Psoas muscle (tissue), 7 donors: ENCODE measurements at regions not wholly inside any gene's neighbourhood (a gene's known extent, or its start where the extent isn't known, plus 50 kb on each side); places are given as distances from the start of the nearest gene placed in this dataset.

Source experiments
- ATAC-seq, 4 donors: fragments of 200-7000 bp; cut with Tn5 transposase; one replicate each; pipeline ENCODE4 v1.9.1; 2020; ENCODE audit warnings: moderate library complexity in 3 of 4, mild to moderate bottlenecking in 2 of 4
- DNase-seq, 2 donors: peaks; one replicate each; pipeline ENCODE4 v3.0.0-alpha.2; 2020
- H3K27ac ChIP-seq: fragments of 200-600 bp; one replicate; pipeline ENCODE4 v1.8.0; 2022
- H3K27me3 ChIP-seq, 3 donors: fragments of 200-600 bp in 1 of 3; one replicate each; pipeline versions ENCODE4 v1.6.1 to v1.8.0; 2013 to 2022; ENCODE audit warnings: low read length in 2 of 3, mild to moderate bottlenecking in 2 of 3, moderate library complexity in 1 of 3; ENCODE audit not compliant: insufficient read depth in 3 of 3
- H3K36me3 ChIP-seq, 2 donors: fragments of 200-600 bp in 1 of 2; one replicate each; pipeline versions ENCODE4 v1.6.1 to v1.8.0; 2013 to 2022; ENCODE audit warnings: low read depth in 1 of 2, mild to moderate bottlenecking in 1 of 2, moderate library complexity in 1 of 2; ENCODE audit not compliant: insufficient read depth in 1 of 2
- H3K4me1 ChIP-seq: fragments of 200-600 bp; one replicate; pipeline ENCODE4 v1.8.0; 2022
- H3K4me3 ChIP-seq: fragments of 200-600 bp; one replicate; pipeline ENCODE4 v1.8.0; 2022; ENCODE audit warnings: mild to moderate bottlenecking
- H3K9me3 ChIP-seq: fragments of 200-600 bp; one replicate; pipeline ENCODE4 v1.8.0; 2022
- WGBS, 3 donors: extraction: QIAGEN DNeasy Blood & Tissue Kit; methylation state at CpG; one replicate each; pipeline versions ENCODE4 v1.1.6 to v1.1.7; 2013; 5-methylcytosine and 5-hydroxymethylcytosine counted together
- intact Hi-C, 2 donors: fragments of 100-400 bp; cut with DNase I; formaldehyde crosslinking; loops; one replicate each; pipeline versions ENCODE4 v1.11.0 to v1.14.2; 2022
- TF ChIP-seq, protein P1 (sequence below): fragments of 200-600 bp; IDR thresholded peaks from one replicate; pipeline ENCODE4 v1.8.0; 2022; ENCODE audit warnings: antibody characterized with exemption
- donor health status: healthy with polysubstance abuse.
- donor health status: DM: no; HTN: no; CAD: no; lungs with moderate emphysema.
- donor health status: Bipolar disorder and iron deficiency.
- donor health status: healthy.
- donor health status: DM: yes; HTN: yes; CAD: no.
- donor health status: DM: no; HTN: no; CAD: no.
- donor health status: DM: yes; HTN: yes; CAD: no.

DNA sequence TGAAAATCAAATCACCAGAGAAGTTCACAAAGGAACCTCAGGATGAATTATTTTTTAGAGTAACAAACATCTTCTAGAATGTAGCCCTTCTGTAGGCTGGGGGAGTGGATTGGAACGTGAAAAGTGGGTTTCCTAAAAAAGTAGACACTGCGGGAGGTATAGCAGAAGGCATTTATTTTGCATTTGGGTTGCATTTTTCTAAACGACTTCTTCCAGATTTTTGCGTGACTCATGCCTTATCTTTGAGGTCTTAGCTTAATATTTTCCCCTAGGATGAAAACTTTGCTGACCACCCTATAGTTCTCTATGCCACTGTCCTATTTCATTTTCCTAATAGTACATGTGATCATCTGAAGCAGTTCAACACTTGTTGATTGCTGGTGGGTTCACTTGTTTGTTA is 112.7 kb upstream of the JCAD start:
- intact Hi-C loops = no loop called here
- Histone ChIP-seq H3K27ac (no peak overlapping the region), H3K9me3 (no peaks in the 10 kb centered on the region), H3K27me3 (no peaks in the 10 kb centered on the region), H3K4me1 (no peaks in the 10 kb centered on the region), H3K4me3 (no peak overlapping the region), H3K36me3 (no peaks in the 10 kb centered on the region)
- ATAC-seq = no peak
- TF ChIP-seq, protein P1, sequence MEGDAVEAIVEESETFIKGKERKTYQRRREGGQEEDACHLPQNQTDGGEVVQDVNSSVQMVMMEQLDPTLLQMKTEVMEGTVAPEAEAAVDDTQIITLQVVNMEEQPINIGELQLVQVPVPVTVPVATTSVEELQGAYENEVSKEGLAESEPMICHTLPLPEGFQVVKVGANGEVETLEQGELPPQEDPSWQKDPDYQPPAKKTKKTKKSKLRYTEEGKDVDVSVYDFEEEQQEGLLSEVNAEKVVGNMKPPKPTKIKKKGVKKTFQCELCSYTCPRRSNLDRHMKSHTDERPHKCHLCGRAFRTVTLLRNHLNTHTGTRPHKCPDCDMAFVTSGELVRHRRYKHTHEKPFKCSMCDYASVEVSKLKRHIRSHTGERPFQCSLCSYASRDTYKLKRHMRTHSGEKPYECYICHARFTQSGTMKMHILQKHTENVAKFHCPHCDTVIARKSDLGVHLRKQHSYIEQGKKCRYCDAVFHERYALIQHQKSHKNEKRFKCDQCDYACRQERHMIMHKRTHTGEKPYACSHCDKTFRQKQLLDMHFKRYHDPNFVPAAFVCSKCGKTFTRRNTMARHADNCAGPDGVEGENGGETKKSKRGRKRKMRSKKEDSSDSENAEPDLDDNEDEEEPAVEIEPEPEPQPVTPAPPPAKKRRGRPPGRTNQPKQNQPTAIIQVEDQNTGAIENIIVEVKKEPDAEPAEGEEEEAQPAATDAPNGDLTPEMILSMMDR = no peak
- no peak for DNase-seq
- 80 to 92% (median 86%) methylated on average over 4 of the region's 4 CpGs for WGBS, 3 donors

DNA sequence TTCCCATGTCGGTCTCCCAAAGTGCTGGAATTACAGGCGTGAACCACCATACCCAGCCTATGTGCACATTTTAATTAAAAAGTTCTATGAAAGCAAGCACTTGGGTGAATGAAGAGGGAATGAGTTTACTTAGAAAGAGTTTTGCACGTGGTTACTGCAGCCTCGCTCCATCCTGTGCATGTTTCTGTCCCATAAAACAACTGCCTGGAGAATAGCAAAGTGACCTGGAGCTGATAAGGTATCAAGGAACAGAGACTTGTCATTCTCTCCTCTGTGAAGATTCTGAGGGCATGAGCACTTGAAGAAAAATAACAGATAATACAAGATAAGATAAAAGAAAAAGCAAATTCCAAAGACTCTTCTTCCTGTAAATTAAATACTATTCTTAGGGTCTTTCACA is 112.2 kb upstream of the JCAD start:
- intact Hi-C loops = no loop called here
- WGBS, 3 donors = 79 to 88% (median 81%) methylated on average over 4 of the region's 4 CpGs
- TF ChIP-seq, protein P1 = no peak

DNA sequence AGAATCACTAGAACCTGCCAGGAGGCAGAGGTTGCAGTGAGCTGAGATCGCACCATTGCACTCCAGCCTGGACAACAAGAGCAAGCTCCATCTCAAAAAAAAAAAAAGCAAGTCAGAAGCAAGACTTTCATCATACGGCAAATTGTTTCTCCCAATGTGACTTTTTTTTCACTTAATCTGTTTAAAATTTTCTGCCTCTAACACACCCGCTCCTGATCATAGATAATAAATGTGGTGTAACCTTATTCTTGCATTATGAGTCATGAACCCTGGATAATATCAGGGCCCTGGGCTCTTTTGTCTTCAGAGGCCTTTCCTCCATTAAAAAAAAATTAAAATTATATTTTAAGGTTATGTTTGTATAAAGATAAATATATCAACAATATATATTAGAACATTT is 111.4 kb upstream of the JCAD start:
- DNase-seq (no peak), ATAC-seq (no peak)
- H3K4me3 ChIP-seq = no peak overlapping the region
- H3K27ac ChIP-seq = no peak overlapping the region
- intact Hi-C loops = no loop called here
- TF ChIP-seq, protein P1 = no peak
- WGBS, 3 donors = 67 to 79% (median 75%) methylated on average over 3 of the region's 3 CpGs
- H3K4me1 ChIP-seq = no peaks in the 10 kb centered on the region
- no peaks in the 10 kb centered on the region for H3K36me3 ChIP-seq
- H3K27me3 ChIP-seq = no peaks in the 10 kb centered on the region
- H3K9me3 ChIP-seq = no peaks in the 10 kb centered on the region

More for the DNA sequence above, 112.2 kb upstream of the JCAD start:
- no peak for ATAC-seq
- Histone ChIP-seq H3K27me3 (no peaks in the 10 kb centered on the region), H3K27ac (no peak overlapping the region), H3K9me3 (no peaks in the 10 kb centered on the region), H3K4me1 (no peaks in the 10 kb centered on the region), H3K36me3 (no peaks in the 10 kb centered on the region), H3K4me3 (no peak overlapping the region)
- DNase-seq = no peak

DNA sequence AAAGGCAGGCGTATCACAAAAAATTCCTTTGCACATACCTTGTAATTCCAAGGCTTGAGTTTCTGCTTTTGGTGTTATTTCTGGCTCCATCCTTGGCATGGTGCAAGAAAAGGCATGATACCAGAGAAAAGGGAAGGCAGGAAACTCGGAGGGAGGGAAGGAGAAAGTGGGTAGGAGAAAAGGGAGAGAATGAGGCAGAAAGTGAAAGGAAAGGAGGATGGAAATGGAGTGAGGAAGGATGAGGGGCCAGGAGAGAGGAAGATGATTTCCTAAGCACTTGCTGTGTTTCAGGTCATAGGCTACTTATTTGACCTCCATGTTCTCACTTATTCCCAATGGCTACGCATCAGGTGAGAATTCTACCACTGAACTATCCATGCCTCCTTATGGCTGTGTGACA is 110.8 kb upstream of the JCAD start:
- 74 to 88% (median 80%) methylated on average over 3 of the region's 3 CpGs for WGBS, 3 donors
- ATAC-seq (no peak), DNase-seq (no peak)
- Histone ChIP-seq H3K27me3 (no peaks in the 10 kb centered on the region), H3K9me3 (no peaks in the 10 kb centered on the region), H3K4me1 (no peaks in the 10 kb centered on the region), H3K4me3 (no peak overlapping the region), H3K36me3 (no peaks in the 10 kb centered on the region), H3K27ac (no peak overlapping the region)
- intact Hi-C loops = no loop called here
- TF ChIP-seq, protein P1 = no peak

DNA sequence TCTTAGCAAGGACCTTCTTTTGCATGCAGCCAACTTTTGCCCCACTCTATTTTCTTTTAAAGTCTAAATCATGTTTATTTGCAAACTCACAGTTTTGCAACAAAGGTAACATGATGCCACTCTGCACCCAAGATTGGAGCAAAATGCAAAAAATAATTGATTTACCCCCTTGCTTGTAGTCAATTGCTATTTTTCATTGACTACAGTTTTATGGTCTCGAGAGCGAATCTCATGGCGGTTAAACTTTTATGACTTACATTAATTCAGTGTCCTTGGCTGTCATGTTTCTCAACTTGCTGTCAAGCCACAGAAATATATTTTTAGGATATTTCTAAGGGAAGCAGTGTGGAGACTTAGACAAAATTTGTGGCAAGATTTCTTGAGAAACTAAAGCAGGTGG is 110.0 kb upstream of the JCAD start:
- H3K4me3 ChIP-seq = no peak overlapping the region
- H3K27ac ChIP-seq = no peak overlapping the region
- ATAC-seq (no peak), DNase-seq (no peak)
- no peaks in the 10 kb centered on the region for H3K4me1 ChIP-seq
- H3K9me3 ChIP-seq = no peaks in the 10 kb centered on the region
- TF ChIP-seq, protein P1 = no peak
- no peaks in the 10 kb centered on the region for H3K36me3 ChIP-seq
- WGBS, 3 donors = 61 to 66% (median 63%) methylated on average over 3 of the region's 3 CpGs
- intact Hi-C loops = no loop called here
- no peaks in the 10 kb centered on the region for H3K27me3 ChIP-seq
